Hepatocyte (in vitro differentiated cells): ENCODE measurements at regions not wholly inside any gene's neighbourhood (a gene's known extent, or its start where the extent isn't known, plus 50 kb on each side); places are given as distances from the start of the nearest gene placed in this dataset.

Source experiments
- EZH2 ChIP-seq: fragments of 200-600 bp; sonication (generic); IDR thresholded peaks from 2 replicates; pipeline ENCODE4 v1.6.1; 2016; ENCODE audit warnings: antibody characterized with exemption, mild to moderate bottlenecking, borderline replicate concordance
- TF ChIP-seq, protein P1 (sequence below): fragments of 200-600 bp; sonication (generic); IDR thresholded peaks from 2 replicates; pipeline ENCODE4 v1.5.1; 2016; ENCODE audit warnings: antibody characterized with exemption, mild to moderate bottlenecking; ENCODE audit not compliant: poor library complexity

DNA sequence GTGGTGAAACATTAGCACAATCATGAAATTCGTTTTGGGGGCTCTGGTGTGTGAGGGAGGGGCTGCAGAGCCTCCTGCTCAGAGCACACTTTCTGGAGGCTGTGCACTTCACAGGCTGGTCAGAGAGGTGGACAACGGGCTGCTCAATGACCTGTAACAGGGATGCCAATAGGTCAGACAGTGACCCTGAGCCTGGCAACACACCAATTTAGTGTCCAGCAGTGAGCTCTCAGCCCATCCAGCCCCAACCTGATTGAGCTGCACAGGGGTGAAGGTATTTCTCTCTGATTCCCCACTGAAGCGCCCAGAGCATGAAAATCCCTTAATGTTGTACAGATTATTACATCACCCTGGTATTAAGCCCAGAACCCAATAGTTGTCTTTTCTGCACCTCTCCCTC lies 191.3 kb upstream of the ZNF32 start:
- TF ChIP-seq, protein P1, sequence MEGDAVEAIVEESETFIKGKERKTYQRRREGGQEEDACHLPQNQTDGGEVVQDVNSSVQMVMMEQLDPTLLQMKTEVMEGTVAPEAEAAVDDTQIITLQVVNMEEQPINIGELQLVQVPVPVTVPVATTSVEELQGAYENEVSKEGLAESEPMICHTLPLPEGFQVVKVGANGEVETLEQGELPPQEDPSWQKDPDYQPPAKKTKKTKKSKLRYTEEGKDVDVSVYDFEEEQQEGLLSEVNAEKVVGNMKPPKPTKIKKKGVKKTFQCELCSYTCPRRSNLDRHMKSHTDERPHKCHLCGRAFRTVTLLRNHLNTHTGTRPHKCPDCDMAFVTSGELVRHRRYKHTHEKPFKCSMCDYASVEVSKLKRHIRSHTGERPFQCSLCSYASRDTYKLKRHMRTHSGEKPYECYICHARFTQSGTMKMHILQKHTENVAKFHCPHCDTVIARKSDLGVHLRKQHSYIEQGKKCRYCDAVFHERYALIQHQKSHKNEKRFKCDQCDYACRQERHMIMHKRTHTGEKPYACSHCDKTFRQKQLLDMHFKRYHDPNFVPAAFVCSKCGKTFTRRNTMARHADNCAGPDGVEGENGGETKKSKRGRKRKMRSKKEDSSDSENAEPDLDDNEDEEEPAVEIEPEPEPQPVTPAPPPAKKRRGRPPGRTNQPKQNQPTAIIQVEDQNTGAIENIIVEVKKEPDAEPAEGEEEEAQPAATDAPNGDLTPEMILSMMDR, result no peak
- TF ChIP-seq EZH2, result no peak
